Right renal cortex interstitium (tissue), 3 donors: ENCODE measurements at regions not wholly inside any gene's neighbourhood (a gene's known extent, or its start where the extent isn't known, plus 50 kb on each side); places are given as distances from the start of the nearest gene placed in this dataset.

Experiments
- DNase-seq, 3 donors: peaks; one replicate each; pipeline ENCODE4 v3.0.0-alpha.2; 2013; ENCODE audit warnings: low read depth in 3 of 3, low spot score in 2 of 3

- DNase-seq: no peak
Measured at GRCh38 chr11:71357414-71357813, 90.8 kb downstream of the DHCR7 start.

GRCh38 chr11:71356904-71357303 is 91.3 kb downstream of the DHCR7 start:
- no peak for DNase-seq

- no peak for DNase-seq
Measured at GRCh38 chr11:71356280-71356876, 91.8 kb downstream of the DHCR7 start.

- DNase-seq: no peak
Measured at GRCh38 chr11:71355281-71355680, 92.9 kb downstream of the DHCR7 start.

GRCh38 chr11:71354394-71355105 is 93.6 kb downstream of the DHCR7 start:
- DNase-seq: no peak

GRCh38 chr11:71352748-71353147 is 95.4 kb downstream of the DHCR7 start:
- DNase-seq: no peak

- no peak for DNase-seq
Measured at GRCh38 chr11:71352226-71352625, 96.0 kb downstream of the DHCR7 start.

- DNase-seq: no peak
Measured at GRCh38 chr11:71349627-71350026, 97.2 kb upstream of the SHANK2 start.

GRCh38 chr11:71343828-71344400 is 91.5 kb upstream of the SHANK2 start:
- no peak for DNase-seq

GRCh38 chr11:71342951-71343827 is 90.8 kb upstream of the SHANK2 start:
- DNase-seq: no peak

- DNase-seq: no peak
Measured at GRCh38 chr11:71342116-71342515, 89.7 kb upstream of the SHANK2 start.

GRCh38 chr11:71341596-71341995 is 89.2 kb upstream of the SHANK2 start:
- no peak for DNase-seq

- no peak for DNase-seq
Measured at GRCh38 chr11:71341173-71341572, 88.8 kb upstream of the SHANK2 start.

GRCh38 chr11:71340086-71340606 is 87.8 kb upstream of the SHANK2 start:
- no peak for DNase-seq

- no peak for DNase-seq
Measured at GRCh38 chr11:71339396-71339881, 87.1 kb upstream of the SHANK2 start.

- DNase-seq: peak in 1 of 3 donors; percentile 23
Measured at GRCh38 chr11:71338801-71339395, 86.5 kb upstream of the SHANK2 start.

- DNase-seq: peak in 1 of 3 donors; percentile 26
Measured at GRCh38 chr11:71336996-71337754, 84.8 kb upstream of the SHANK2 start.

GRCh38 chr11:71336176-71336995 is 84.0 kb upstream of the SHANK2 start:
- DNase-seq: no peak

- no peak for DNase-seq
Measured at GRCh38 chr11:71335371-71335770, 83.0 kb upstream of the SHANK2 start.
